Vagina (tissue), 2 donors: ENCODE measurements at regions not wholly inside any gene's neighbourhood (a gene's known extent, or its start where the extent isn't known, plus 50 kb on each side); places are given as distances from the start of the nearest gene placed in this dataset.

Source experiments
- CTCF ChIP-seq, 3 experiments: fragments of 450-650 bp in 2 of 3; fragments of 200-600 bp in 1 of 3; sonication (generic) in 1 of 3; IDR thresholded peaks; one replicate each; pipeline ENCODE4 v1.5.1; 2017 to 2019; ENCODE audit warnings: antibody characterized with exemption in 3 of 3, mild to moderate bottlenecking in 2 of 3, moderate library complexity in 2 of 3
- POLR2A ChIP-seq, 2 donors: fragments of 450-650 bp; IDR thresholded peaks; one replicate each; pipeline ENCODE4 v1.6.1; 2017; ENCODE audit warnings: antibody characterized with exemption in 2 of 2, mild to moderate bottlenecking in 2 of 2, moderate library complexity in 2 of 2
- POLR2AphosphoS5 ChIP-seq, 2 donors: sonication (generic); formaldehyde crosslinking; IDR thresholded peaks; one replicate each; pipeline ENCODE4 v1.9.0; 2017; ENCODE audit warnings: antibody characterized with exemption in 2 of 2, mild to moderate bottlenecking in 2 of 2, low read depth in 1 of 2; ENCODE audit not compliant: insufficient read depth in 1 of 2

- no peak for TF ChIP-seq POLR2A (IDR thresholded peaks at IDR 0.05)
- TF ChIP-seq CTCF (IDR thresholded peaks at IDR 0.05): no peak
- no peak for TF ChIP-seq POLR2AphosphoS5 (IDR thresholded peaks at IDR 0.05; ENCODE audit: insufficient read depth in 1 of 2, low read depth in 1 of 2)
Measured at GRCh38 chr2:103365071-103365470, 603.2 kb downstream of the TMEM182 start.
